ENCODE measurements at regions not wholly inside any gene's neighbourhood (a gene's known extent, or its start where the extent isn't known, plus 50 kb on each side); places are given as distances from the start of the nearest gene placed in this dataset.

DNA sequence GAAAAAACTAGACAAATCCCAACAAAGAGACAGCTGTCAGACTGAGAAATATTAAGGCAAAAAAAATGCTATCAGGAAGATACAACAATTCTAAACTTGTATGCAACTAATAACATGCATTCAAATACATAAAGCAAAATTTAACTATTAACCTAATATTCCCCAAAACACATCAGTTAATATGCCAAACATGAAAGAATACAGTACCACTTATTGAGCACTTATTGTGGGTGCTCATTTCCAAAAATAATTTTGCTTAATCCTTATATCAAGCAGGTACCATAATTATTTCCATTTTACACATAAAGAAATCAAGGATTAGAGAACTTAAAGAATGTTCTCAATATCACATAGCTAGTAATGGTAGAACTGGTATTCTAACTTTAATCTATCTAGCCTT lies 67.7 kb upstream of the HMGXB4 start:
- no peaks in the 10 kb centered on the region for H3K36me3 ChIP-seq (ENCODE audit: control insufficient read depth, insufficient read depth, low read length)
- H3K4me3 ChIP-seq (ENCODE audit: low read depth, low read length): no peak overlapping the region
- no peaks in the 10 kb centered on the region for H3K27me3 ChIP-seq (ENCODE audit: control insufficient read depth, insufficient read depth, low read length)
- FAIRE-seq (no peak), DNase-seq (ENCODE audit: low read depth) (no peak)
- TF ChIP-seq, protein P1, sequence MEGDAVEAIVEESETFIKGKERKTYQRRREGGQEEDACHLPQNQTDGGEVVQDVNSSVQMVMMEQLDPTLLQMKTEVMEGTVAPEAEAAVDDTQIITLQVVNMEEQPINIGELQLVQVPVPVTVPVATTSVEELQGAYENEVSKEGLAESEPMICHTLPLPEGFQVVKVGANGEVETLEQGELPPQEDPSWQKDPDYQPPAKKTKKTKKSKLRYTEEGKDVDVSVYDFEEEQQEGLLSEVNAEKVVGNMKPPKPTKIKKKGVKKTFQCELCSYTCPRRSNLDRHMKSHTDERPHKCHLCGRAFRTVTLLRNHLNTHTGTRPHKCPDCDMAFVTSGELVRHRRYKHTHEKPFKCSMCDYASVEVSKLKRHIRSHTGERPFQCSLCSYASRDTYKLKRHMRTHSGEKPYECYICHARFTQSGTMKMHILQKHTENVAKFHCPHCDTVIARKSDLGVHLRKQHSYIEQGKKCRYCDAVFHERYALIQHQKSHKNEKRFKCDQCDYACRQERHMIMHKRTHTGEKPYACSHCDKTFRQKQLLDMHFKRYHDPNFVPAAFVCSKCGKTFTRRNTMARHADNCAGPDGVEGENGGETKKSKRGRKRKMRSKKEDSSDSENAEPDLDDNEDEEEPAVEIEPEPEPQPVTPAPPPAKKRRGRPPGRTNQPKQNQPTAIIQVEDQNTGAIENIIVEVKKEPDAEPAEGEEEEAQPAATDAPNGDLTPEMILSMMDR (IDR thresholded peaks at IDR 0.05; ENCODE audit: insufficient read depth, low read length, severe bottlenecking): no peak

DNA sequence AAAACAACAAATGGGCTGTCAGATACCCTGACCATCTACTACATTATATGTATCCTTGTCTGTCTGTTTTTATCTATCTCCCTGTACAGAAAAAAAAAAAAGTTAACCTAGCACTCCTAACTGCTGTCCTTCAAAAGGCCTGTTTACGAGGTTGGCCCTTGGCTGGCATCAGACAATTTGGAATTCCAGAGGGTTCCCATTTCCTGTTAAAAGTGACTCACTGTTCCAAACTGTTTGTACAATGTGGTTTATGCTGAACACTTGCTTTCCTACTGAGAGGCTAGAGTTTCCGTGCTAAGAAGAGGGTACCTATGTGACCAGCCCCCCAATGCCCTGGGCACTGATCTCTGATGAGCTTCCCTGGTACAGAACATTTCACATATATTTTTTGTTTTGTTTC lies 65.9 kb upstream of the HMGXB4 start:
- peak; percentile 38 for DNase-seq (ENCODE audit: low read depth)
- H3K36me3 ChIP-seq (ENCODE audit: control insufficient read depth, insufficient read depth, low read length): no peaks in the 10 kb centered on the region
- no peaks in the 10 kb centered on the region for H3K27me3 ChIP-seq (ENCODE audit: control insufficient read depth, insufficient read depth, low read length)
- TF ChIP-seq, protein P1 (IDR thresholded peaks at IDR 0.05; ENCODE audit: insufficient read depth, low read length, severe bottlenecking): no peak
- FAIRE-seq: no peak
- no peak overlapping the region for H3K4me3 ChIP-seq (ENCODE audit: low read depth, low read length)

DNA sequence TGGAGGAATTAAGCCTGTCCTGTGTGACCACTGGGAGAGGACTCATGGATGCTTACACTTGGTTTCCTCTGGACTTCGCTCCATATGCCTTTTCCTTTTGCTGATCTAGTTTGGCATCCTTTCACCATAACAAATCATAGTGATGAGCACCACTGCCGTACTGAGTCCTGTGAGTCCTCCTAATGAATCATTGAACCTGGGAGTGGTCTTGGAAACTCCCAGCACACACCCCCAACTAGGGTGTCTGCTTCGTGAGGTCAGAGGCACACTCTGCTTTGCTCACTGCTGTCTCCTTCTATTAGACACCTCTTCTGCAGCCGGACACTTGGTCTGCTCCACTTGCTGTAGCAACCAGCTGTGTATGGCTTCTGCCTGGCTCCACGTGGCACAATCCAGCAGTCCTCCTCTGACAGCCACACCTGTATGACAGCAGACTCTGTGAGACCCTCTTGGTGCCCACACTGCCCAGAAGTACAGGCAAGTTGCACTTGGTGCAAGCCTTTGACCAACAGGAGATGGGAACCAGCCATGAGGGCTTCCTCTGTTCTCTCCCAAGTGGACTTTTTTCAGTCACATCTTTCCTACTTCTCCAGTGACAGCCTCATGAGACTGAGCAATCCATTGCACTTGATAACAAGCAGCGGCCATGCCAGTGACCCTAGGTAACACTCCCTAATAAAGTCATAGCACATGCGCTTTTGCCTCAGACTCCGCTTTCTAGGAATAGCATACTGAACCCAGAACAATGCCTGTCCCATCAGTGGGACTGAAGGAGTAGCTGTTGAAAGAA lies 65.0 kb upstream of the HMGXB4 start:
- H3K27me3 ChIP-seq (ENCODE audit: control insufficient read depth, insufficient read depth, low read length): no peaks in the 10 kb centered on the region
- DNase-seq (ENCODE audit: low read depth) (peak; percentile 29), FAIRE-seq (peak; percentile 36)
- TF ChIP-seq, protein P1 (IDR thresholded peaks at IDR 0.05; ENCODE audit: insufficient read depth, low read length, severe bottlenecking): no peak
- no peaks in the 10 kb centered on the region for H3K36me3 ChIP-seq (ENCODE audit: control insufficient read depth, insufficient read depth, low read length)
- H3K4me3 ChIP-seq (ENCODE audit: low read depth, low read length): no peak overlapping the region

DNA sequence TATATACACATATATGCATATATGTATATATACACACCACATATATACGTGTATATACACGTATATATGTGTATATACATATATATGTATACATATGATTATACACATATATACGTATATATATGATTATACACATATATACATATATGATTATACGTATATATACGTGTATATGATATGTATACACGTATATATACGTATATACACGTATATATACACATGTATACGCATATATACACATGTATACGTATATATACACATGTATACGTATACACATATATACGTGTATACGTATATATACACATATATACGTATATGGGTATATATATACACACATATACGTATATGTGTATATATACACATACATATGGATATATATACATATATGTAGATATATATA lies 62.1 kb upstream of the HMGXB4 start:
- Histone ChIP-seq H3K27me3 (ENCODE audit: control insufficient read depth, insufficient read depth, low read length) (no peaks in the 10 kb centered on the region), H3K4me3 (ENCODE audit: low read depth, low read length) (no peak overlapping the region), H3K36me3 (ENCODE audit: control insufficient read depth, insufficient read depth, low read length) (no peaks in the 10 kb centered on the region)
- TF ChIP-seq, protein P1 (IDR thresholded peaks at IDR 0.05; ENCODE audit: insufficient read depth, low read length, severe bottlenecking): no peak
- no peak for FAIRE-seq
- DNase-seq (ENCODE audit: low read depth): no peak

DNA sequence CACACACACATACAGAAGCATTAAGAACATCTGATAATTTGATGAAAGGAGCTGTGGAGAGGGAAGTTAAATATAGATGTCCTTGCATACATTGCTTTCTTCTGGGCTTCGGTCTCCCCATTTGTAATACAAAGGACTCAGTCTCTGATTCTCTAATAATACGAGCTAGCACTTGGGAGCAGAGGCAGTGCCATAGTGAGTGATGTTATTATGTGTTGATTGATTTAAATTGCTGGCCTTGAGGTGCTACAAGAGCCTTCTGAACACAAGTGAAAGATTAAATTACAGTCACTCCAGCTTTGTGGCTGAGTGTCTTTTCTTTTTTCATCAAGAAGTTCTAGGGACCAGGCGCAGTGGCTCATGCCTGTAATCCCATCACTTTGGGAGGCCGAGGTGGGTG lies 61.5 kb upstream of the HMGXB4 start:
- Histone ChIP-seq H3K4me3 (ENCODE audit: low read depth, low read length) (no peak overlapping the region), H3K27me3 (ENCODE audit: control insufficient read depth, insufficient read depth, low read length) (no peaks in the 10 kb centered on the region), H3K36me3 (ENCODE audit: control insufficient read depth, insufficient read depth, low read length) (no peaks in the 10 kb centered on the region)
- no peak for FAIRE-seq
- no peak for DNase-seq (ENCODE audit: low read depth)
- TF ChIP-seq, protein P1 (IDR thresholded peaks at IDR 0.05; ENCODE audit: insufficient read depth, low read length, severe bottlenecking): no peak

DNA sequence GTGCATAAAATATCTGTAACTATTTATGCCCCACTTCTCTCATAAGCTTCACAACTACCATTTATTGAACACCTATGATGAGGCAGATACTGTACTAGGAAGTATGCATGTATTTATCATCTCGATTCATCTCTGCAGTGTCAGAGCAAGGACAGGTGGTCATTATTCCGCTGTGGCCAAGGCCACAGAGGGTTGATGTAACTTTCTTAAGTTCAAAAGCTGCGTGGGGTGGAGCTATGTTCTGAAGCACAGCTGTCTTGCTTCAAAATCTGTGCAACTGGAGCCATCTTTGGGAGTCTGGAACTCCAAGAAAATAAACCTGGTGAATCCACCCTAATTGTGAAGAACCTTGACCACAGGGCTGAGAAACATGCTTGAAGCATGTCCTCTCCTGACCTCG lies 60.2 kb upstream of the HMGXB4 start:
- Histone ChIP-seq H3K36me3 (ENCODE audit: control insufficient read depth, insufficient read depth, low read length) (no peaks in the 10 kb centered on the region), H3K27me3 (ENCODE audit: control insufficient read depth, insufficient read depth, low read length) (no peaks in the 10 kb centered on the region), H3K4me3 (ENCODE audit: low read depth, low read length) (no peak overlapping the region)
- DNase-seq (ENCODE audit: low read depth) (no peak), FAIRE-seq (peak; percentile 75)
- TF ChIP-seq, protein P1 (IDR thresholded peaks at IDR 0.05; ENCODE audit: insufficient read depth, low read length, severe bottlenecking): no peak
